Ishikawa (cell line): ENCODE measurements at regions not wholly inside any gene's neighbourhood (a gene's known extent, or its start where the extent isn't known, plus 50 kb on each side); places are given as distances from the start of the nearest gene placed in this dataset.

Source experiments
- CREB1 ChIP-seq: IDR thresholded peaks from 2 replicates; pipeline ENCODE4 v1.6.1; 2012; ENCODE audit warnings: low read depth
- EGR1 ChIP-seq: IDR thresholded peaks from 2 replicates; pipeline ENCODE4 v1.6.1; 2012
- EP300 ChIP-seq: IDR thresholded peaks from 2 replicates; pipeline ENCODE4 v1.6.1; 2012; ENCODE audit warnings: borderline replicate concordance
- FOXM1 ChIP-seq: IDR thresholded peaks from 2 replicates; pipeline ENCODE4 v1.6.1; 2012; ENCODE audit warnings: low read depth, borderline replicate concordance
- RAD21 ChIP-seq: IDR thresholded peaks from 2 replicates; pipeline ENCODE4 v1.6.1; 2012; ENCODE audit warnings: low read depth
- TCF12 ChIP-seq: IDR thresholded peaks from 2 replicates; pipeline ENCODE4 v1.6.1; 2012; ENCODE audit warnings: low read depth
- USF1 ChIP-seq: IDR thresholded peaks from 2 replicates; pipeline ENCODE4 v1.6.1; 2012
- TF ChIP-seq, protein P1 (sequence below): IDR thresholded peaks from 2 replicates; pipeline ENCODE4 v1.6.1; 2012
- TF ChIP-seq, protein P2 (sequence below): IDR thresholded peaks from 2 replicates; pipeline ENCODE4 v1.6.1; 2012; ENCODE audit warnings: low read depth, mild to moderate bottlenecking

DNA sequence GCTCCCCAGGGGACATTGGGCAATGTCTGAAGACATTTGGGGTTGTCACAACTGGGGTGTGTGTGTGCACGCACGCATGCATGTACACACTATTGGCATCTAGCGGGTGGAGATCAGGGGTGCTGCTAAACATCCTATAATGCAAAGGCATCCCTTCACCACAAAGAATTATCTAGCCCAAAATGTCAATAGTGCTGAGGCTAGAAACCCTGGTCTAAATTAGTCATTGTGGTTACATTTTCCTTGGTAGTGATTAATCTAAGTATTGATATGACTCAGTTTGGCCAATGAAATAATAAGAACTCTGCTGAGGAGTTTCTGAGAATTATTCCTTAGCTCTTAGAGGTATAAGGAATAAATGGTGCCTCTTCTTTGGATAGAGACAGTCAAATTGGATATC lies 200.2 kb downstream of the CLCN4 start:
- no peak for TF ChIP-seq RAD21
- TF ChIP-seq, protein P1, sequence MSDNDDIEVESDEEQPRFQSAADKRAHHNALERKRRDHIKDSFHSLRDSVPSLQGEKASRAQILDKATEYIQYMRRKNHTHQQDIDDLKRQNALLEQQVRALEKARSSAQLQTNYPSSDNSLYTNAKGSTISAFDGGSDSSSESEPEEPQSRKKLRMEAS: no peak
- TF ChIP-seq USF1: no peak
- TF ChIP-seq TCF12: no peak
- TF ChIP-seq, protein P2, sequence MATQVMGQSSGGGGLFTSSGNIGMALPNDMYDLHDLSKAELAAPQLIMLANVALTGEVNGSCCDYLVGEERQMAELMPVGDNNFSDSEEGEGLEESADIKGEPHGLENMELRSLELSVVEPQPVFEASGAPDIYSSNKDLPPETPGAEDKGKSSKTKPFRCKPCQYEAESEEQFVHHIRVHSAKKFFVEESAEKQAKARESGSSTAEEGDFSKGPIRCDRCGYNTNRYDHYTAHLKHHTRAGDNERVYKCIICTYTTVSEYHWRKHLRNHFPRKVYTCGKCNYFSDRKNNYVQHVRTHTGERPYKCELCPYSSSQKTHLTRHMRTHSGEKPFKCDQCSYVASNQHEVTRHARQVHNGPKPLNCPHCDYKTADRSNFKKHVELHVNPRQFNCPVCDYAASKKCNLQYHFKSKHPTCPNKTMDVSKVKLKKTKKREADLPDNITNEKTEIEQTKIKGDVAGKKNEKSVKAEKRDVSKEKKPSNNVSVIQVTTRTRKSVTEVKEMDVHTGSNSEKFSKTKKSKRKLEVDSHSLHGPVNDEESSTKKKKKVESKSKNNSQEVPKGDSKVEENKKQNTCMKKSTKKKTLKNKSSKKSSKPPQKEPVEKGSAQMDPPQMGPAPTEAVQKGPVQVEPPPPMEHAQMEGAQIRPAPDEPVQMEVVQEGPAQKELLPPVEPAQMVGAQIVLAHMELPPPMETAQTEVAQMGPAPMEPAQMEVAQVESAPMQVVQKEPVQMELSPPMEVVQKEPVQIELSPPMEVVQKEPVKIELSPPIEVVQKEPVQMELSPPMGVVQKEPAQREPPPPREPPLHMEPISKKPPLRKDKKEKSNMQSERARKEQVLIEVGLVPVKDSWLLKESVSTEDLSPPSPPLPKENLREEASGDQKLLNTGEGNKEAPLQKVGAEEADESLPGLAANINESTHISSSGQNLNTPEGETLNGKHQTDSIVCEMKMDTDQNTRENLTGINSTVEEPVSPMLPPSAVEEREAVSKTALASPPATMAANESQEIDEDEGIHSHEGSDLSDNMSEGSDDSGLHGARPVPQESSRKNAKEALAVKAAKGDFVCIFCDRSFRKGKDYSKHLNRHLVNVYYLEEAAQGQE: no peak
- no peak for TF ChIP-seq FOXM1
- TF ChIP-seq CREB1: no peak
- no peak for TF ChIP-seq EP300
- TF ChIP-seq EGR1: no peak
